ENCODE measurements at regions not wholly inside any gene's neighbourhood (a gene's known extent, or its start where the extent isn't known, plus 50 kb on each side); places are given as distances from the start of the nearest gene placed in this dataset.

- TF ChIP-seq CTCF (IDR thresholded peaks at IDR 0.05), result no peak
- no peak for TF ChIP-seq POLR2A (IDR thresholded peaks at IDR 0.05; ENCODE audit: low read length)
- TF ChIP-seq HDAC2 (IDR thresholded peaks at IDR 0.05), result no peak
- TF ChIP-seq HMGXB4 (CRISPR knock-in tag; IDR thresholded peaks at IDR 0.05; ENCODE audit: borderline replicate concordance), result no peak
Measured at GRCh38 chr18:64695851-64696553, 547.1 kb upstream of the LINC00305 start.
